ENCODE measurements at regions not wholly inside any gene's neighbourhood (a gene's known extent, or its start where the extent isn't known, plus 50 kb on each side); places are given as distances from the start of the nearest gene placed in this dataset.

DNA sequence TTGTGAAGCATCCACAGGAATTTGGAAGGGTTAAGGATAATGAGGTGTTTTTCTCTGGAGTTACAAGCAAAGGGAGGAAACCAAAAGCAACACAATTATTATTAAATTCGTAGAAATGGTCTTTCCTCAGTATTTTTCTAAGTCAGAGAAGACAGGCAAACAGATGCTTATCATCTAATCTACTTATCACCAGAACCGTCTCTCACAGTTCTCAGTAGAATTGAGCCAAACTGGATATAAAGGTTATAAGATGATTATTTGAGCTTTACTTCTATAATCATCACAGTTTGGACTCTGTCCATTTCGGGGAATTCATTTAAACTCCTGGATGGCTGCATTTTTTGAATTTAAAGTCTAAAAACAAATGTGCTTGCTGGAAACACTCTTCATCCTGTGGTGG is 245.0 kb downstream of the KCNJ2 start:
- intact Hi-C loops (cut with DNase I; ENCODE audit: low total_unique reads) = no loop called here
- TF ChIP-seq POLR2A (IDR thresholded peaks at IDR 0.05) = no peak
- TF ChIP-seq, protein P1, sequence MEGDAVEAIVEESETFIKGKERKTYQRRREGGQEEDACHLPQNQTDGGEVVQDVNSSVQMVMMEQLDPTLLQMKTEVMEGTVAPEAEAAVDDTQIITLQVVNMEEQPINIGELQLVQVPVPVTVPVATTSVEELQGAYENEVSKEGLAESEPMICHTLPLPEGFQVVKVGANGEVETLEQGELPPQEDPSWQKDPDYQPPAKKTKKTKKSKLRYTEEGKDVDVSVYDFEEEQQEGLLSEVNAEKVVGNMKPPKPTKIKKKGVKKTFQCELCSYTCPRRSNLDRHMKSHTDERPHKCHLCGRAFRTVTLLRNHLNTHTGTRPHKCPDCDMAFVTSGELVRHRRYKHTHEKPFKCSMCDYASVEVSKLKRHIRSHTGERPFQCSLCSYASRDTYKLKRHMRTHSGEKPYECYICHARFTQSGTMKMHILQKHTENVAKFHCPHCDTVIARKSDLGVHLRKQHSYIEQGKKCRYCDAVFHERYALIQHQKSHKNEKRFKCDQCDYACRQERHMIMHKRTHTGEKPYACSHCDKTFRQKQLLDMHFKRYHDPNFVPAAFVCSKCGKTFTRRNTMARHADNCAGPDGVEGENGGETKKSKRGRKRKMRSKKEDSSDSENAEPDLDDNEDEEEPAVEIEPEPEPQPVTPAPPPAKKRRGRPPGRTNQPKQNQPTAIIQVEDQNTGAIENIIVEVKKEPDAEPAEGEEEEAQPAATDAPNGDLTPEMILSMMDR (IDR thresholded peaks at IDR 0.05) = no peak
- DNase-seq (ENCODE audit: low spot score in 2 of 2) = no peak
- 56 to 69% methylated on average over 3 of the region's 3 CpGs for WGBS, 2 donors
- H3K4me3 ChIP-seq (ENCODE audit: low read depth, poor library complexity, severe bottlenecking) = no peak overlapping the region

DNA sequence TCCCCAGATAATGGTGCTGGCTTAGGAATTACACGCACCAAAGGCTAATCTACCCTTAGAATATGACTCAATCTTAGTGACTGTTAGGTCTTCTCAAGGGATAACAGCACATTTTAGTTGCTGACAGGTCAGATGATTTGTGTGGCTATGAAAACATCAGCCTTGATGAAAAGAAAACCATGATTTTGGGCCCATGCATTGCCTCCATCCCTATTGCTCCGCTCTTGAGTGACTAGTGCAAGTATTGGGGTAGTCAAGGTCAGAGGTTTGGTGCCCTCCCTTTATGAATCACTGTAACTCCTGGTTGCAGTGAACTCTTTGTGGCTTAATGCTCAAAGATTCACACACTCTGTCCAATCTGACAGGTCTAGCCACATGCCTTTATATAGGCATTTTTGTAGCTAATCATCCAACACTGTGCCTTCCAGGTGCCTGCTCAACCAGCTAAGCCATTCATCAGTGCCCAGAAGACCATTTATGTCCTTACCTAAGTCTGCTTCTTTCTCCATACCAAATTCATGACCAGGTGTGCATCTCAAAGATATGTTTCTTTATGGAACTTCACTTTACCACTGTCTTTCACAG is 251.6 kb downstream of the KCNJ2 start:
- no peak overlapping the region for H3K4me3 ChIP-seq (ENCODE audit: low read depth, poor library complexity, severe bottlenecking)
- TF ChIP-seq, protein P1 (IDR thresholded peaks at IDR 0.05) = no peak
- no peak for TF ChIP-seq POLR2A (IDR thresholded peaks at IDR 0.05)
- 78 to 89% methylated on average over 2 of the region's 2 CpGs for whole genome bisulfite sequencing, 2 donors
- DNase-seq (ENCODE audit: low spot score in 2 of 2) = no peak
- intact Hi-C loops (cut with DNase I; ENCODE audit: low total_unique reads) = no loop called here

DNA sequence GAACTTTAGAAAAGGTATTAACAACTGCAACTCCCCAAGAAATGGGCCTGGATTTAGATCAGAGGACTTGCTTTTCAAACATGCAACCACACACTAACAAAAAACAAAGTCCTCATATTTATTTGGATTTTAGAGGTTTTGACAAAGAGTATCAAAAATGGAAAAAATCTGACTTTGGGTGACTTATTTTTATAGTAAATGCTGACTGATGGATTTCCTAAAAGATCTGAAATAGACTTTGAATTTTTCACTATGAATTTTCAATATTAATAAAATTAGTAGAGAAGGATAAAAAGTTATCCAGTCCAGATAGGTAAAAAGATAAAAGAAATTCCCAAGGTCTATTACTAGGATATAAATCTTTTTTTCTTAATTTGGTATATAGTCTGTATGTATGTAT is 253.5 kb downstream of the KCNJ2 start:
- H3K4me3 ChIP-seq (ENCODE audit: low read depth, poor library complexity, severe bottlenecking) = no peak overlapping the region
- TF ChIP-seq POLR2A (IDR thresholded peaks at IDR 0.05) = no peak
- TF ChIP-seq, protein P1 (IDR thresholded peaks at IDR 0.05) = no peak
- intact Hi-C loops (cut with DNase I; ENCODE audit: low total_unique reads) = no loop called here
- no peak for DNase-seq (ENCODE audit: low spot score in 2 of 2)

DNA sequence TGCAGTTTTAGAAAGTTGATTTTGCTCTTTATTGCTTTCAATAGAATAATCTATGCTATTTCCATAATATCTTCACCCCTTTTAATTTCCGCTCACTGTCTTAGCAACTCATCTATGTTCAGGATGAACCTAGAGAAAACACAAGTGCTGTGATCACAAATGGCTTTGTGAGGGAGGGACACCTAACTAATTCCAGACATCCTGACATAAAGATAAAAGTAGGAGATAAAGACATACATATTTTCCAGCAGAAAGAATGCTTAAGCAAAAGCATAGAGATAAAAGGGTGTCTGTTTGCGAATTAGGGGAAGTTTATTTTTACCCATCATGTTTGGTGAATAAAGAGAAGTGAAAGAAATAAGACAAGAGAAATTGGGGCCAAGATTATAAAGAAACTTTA is 254.2 kb downstream of the KCNJ2 start:
- TF ChIP-seq, protein P1 (IDR thresholded peaks at IDR 0.05) = no peak
- TF ChIP-seq POLR2A (IDR thresholded peaks at IDR 0.05) = no peak
- 69 to 76% methylated on average over 2 of the region's 2 CpGs for WGBS, 2 donors
- H3K4me3 ChIP-seq (ENCODE audit: low read depth, poor library complexity, severe bottlenecking) = no peak overlapping the region
- intact Hi-C loops (cut with DNase I; ENCODE audit: low total_unique reads) = no loop called here
- DNase-seq (ENCODE audit: low spot score in 2 of 2) = no peak

DNA sequence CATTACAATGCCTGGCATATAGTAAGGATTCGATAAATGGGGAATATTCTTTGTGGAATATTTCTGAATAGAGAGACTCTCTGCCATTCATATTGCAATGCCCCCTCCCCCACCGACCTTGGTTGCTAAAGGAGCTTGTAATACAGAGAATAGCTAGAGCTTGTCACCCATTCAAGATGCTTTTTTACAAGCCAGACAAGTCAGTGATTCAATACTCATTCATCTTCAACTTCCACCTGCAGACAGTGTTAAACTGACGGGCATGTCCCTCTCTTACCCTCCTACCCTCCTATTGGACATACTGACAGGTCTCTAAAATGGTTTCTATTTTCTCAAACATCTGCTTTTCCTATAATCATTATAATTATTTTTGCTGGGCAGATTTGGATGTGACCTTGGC is 257.4 kb downstream of the KCNJ2 start:
- DNase-seq (ENCODE audit: low spot score in 2 of 2) = no peak
- 68 to 71% methylated on average over 3 of the region's 3 CpGs for WGBS, 2 donors
- H3K4me3 ChIP-seq (ENCODE audit: low read depth, poor library complexity, severe bottlenecking) = no peak overlapping the region
- intact Hi-C loops (cut with DNase I; ENCODE audit: low total_unique reads) = no loop called here
- TF ChIP-seq, protein P1 (IDR thresholded peaks at IDR 0.05) = no peak
- TF ChIP-seq POLR2A (IDR thresholded peaks at IDR 0.05) = no peak
